Glomerular visceral epithelial cell (primary cell): ENCODE measurements at regions not wholly inside any gene's neighbourhood (a gene's known extent, or its start where the extent isn't known, plus 50 kb on each side); places are given as distances from the start of the nearest gene placed in this dataset.

Source experiments
- DNase-seq: peaks from one replicate; pipeline ENCODE4 v3.0.0-alpha.2; 2016; ENCODE audit errors: extremely low spot score

GRCh38 chr12:111076611-111077451 is 156.5 kb upstream of the MYL2 start:
- DNase-seq, result no peak

DNA sequence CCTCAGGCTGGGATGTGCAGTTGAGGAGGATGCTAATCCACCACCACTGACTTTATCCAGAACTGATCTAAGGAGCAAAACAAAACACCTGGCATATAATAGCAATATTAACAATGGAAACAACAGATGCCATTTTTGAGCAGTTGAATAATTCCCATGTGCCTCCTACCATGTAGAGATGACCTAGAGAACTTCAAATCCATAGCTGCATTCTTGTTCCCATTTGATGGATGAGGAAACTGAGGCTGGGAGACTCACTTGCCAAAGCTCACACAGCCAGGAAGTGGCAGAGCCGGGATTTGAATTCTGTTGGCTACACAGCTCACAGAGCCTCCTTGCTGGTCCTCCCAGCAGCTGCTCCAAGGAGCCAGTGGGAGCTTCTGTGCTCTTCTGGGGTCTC is 155.8 kb upstream of the MYL2 start:
- no peak for DNase-seq

DNA sequence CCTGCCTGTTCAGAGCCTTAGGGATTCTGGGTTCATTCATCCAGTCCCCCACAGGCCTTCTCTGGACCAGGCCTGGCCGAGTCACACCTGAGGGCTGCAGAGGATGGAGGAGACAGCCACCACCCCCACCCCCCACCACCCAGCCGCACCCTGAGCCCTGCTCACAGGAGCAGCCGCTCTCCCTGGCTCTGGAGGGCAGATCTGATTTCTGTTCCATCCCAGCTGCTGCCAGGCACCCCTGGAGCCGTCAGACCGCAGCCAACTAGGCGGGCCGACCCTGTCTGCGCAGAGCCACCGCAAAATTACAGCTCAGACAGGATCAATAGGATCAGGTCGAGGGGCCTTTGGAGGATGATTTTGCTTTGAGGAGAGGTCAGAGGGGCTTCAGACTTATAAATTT is 154.6 kb upstream of the MYL2 start:
- no peak for DNase-seq

GRCh38 chr12:111074559-111074958 is 154.2 kb upstream of the MYL2 start:
- no peak for DNase-seq

DNA sequence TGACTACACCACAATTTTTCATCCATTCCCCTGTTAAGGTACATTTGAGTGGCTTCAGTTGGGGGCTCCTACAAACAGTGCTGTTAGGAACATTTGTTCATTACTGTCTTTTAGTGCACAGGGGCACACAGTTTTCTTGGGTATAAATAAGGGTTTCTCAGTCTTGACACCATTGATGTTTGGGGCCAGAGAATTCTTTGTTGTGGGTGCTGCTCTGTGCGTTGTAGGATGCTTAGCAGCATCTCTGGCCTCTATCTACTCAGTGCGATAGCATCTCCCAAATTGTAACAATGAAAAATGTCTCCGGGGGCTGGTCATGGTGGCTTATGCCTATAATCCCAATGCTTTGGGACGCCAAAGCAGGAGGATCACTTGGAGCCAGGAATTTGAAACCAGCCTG is 153.0 kb upstream of the MYL2 start:
- DNase-seq, result no peak

DNA sequence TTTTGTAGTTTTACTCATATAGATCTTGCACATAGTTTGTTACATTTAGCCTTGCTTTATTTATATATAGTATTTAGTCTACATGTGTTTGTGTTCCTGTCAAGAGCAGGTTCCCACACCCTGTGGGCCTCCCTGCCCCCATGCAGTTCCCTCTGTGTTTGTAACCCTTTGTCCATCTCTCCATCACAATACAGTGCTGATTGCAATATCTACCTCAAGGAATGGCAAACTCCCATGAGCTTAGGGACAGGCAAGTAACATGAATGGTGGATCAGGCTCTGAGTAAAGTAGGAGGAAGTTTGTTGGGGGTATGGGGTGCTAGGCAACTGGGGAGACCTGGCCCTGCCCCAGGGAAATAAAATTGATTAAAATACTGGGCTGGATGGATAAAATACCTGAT is 151.9 kb upstream of the MYL2 start:
- DNase-seq, result no peak

GRCh38 chr12:111069886-111070285 is 149.5 kb upstream of the MYL2 start:
- DNase-seq, result no peak

DNA sequence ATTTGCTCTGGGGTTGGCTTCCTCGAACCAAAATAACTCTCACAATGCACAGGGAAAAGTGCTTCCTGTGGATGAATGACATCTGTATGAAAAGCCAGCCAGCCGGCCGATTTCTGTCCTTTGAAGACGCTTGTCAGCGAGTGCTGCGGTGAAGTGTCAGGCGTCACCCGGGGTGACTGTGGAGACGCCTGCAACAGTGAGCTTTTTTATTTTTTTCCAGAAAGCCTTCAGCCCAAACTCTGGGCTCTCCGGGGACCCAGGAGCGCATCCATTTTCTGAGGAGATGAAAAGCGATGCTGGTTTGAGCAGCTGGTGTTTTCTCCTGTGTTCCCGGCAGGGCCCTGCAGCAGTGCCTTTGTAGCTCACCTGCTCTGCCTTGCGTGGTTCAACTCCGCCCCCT is 147.9 kb upstream of the MYL2 start:
- DNase-seq, result no peak

- no peak for DNase-seq
Measured at GRCh38 chr12:111067498-111067897, 147.1 kb upstream of the MYL2 start.

- DNase-seq, result no peak
Measured at GRCh38 chr12:111066744-111067437, 146.5 kb upstream of the MYL2 start.

GRCh38 chr12:111064982-111065381 is 144.6 kb upstream of the MYL2 start:
- no peak for DNase-seq

- DNase-seq, result no peak
Measured at GRCh38 chr12:111064154-111064553, 143.8 kb upstream of the MYL2 start.

DNA sequence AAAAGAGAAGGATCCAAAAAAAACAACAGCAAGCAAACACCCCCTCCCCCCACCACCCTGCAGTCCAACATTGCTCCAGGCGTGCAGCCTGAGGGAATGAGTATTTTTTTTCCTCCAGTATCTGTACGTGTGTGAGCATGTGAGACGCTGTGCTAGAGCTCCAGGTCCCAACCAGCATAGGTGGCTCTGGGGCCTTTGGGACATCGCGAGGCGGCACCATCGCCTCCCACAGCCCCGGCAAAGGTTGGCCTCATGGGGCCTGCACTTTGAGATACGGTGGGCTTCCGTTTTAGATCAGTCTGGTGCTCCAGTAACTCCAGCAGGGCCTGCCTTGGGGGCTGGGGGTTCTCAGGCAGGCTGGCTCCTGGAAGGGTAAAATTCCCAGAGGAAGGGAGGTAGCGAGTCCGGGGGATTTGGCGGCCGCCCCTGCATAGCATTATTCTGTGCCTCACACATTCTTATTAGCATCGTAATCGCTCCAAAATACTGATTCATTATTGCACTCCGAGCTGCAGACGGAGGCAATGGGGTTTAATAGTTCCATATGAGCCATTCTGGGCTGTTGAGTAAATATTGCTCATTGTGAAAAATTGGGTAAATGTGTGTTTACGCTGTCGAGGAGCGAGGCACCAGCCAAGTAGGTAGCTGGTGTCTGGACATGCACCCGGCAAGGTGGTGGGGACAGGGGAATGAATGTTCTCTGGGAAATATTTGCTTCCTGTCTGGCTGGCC is 143.1 kb upstream of the MYL2 start:
- DNase-seq, result no peak

GRCh38 chr12:111057701-111058425 is 137.5 kb upstream of the MYL2 start:
- DNase-seq, result no peak

DNA sequence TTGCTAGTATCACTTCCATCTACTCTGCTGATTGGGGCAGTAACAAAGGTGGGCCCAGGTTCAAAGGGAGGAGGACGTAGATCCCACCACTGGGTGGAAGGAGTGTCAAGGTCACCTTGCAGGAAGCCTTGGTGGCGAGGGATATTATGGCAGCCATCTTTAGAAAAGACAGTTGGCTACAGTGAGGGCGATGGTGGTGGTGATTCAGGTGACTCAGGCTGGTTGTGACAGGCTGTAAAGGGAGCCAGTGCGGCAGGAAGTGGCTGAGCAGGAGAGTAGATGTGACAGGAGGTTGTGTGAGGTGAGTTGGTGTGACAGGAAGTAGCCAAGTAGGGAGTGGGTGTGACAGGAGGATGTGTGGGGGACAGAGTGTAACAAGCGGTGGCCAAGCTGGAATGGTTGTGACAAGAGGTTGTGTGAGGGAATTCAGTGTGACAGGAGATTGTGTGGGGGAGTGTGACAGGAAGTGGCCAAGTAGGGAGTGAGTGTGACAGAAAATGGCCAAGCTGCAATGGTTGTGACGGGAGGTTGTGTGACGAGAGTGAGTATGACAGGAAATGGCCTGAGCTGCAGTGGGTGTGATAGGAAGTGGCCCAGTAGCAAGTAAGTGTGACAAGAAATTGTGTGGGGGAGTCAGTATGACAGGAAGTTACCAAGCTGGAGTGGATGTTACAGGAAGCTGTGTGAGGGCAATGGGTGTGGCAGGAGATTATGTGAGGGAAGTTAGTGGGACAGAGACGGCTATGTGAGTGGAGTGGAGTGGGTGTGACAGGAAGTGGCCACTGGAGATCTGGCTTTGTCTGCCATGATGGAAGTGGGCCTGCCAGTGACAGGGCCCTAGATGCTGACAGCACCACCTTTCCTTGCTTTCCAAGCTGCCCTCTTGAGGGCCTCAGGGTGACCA is 136.5 kb upstream of the MYL2 start:
- DNase-seq, result no peak

- no peak for DNase-seq
Measured at GRCh38 chr12:111055181-111055880, 135.0 kb upstream of the MYL2 start.

GRCh38 chr12:111048991-111049390 is 128.6 kb upstream of the MYL2 start:
- DNase-seq, result no peak

GRCh38 chr12:111046896-111047295 is 126.5 kb upstream of the MYL2 start:
- DNase-seq, result no peak

DNA sequence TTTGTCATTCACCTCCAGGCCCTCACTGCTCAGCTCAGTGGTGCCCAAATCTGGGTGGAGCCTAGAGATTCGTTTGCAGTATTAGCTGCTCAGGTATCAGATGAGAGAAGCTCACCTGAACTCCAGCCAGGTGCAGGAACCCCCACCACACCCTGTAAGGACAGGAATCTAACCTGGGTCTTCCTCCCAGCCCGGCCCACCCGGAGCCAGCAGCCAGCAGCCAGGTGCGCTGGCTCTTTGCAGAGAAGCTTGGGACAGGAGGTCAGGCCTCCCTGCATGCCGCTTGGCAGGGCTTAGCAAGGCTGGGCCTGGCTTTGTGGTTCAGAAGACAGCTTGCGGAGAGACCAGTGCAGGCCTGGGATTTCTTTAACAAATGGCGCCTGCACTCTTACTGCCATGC is 125.6 kb upstream of the MYL2 start:
- no peak for DNase-seq

GRCh38 chr12:111041091-111041490 is 120.7 kb upstream of the MYL2 start:
- no peak for DNase-seq
